MM.1S (cell line): ENCODE measurements at regions not wholly inside any gene's neighbourhood (a gene's known extent, or its start where the extent isn't known, plus 50 kb on each side); places are given as distances from the start of the nearest gene placed in this dataset.

Experiments used
- CTCF ChIP-seq: fragments of 300-600 bp; sonication (generic); IDR thresholded peaks from 2 replicates; pipeline ENCODE4 v1.5.1; 2016; ENCODE audit warnings: antibody characterized with exemption, low read length, mixed read lengths
- EZH2phosphoT487 ChIP-seq: fragments of 300-600 bp; sonication (generic); IDR thresholded peaks from 2 replicates; pipeline ENCODE4 v1.6.1; 2018; ENCODE audit warnings: antibody characterized with exemption, low read length

GRCh38 chr1:170448661-170449158 is 83.3 kb upstream of the GORAB start:
- TF ChIP-seq EZH2phosphoT487 (no peak), CTCF (no peak)
